ENCODE measurements at regions not wholly inside any gene's neighbourhood (a gene's known extent, or its start where the extent isn't known, plus 50 kb on each side); places are given as distances from the start of the nearest gene placed in this dataset.

- H3K27me3 ChIP-seq (ENCODE audit: insufficient read depth): peaks cover 97% of the 10 kb centered on the region
- no peaks in the 10 kb centered on the region for H3K36me3 ChIP-seq (ENCODE audit: insufficient read depth)
- H3K4me2 ChIP-seq: no peak overlapping the region
- no peaks in the 10 kb centered on the region for H3K9me2 ChIP-seq (ENCODE audit: insufficient read depth)
- DNase-seq (ENCODE audit: low spot score) (no peak), ATAC-seq (no peak)
- TF ChIP-seq ZNF462 (CRISPR knock-in tag; IDR thresholded peaks at IDR 0.05): no peak
- no peak for TF ChIP-seq EZH2 (IDR thresholded peaks at IDR 0.05; ENCODE audit: low read depth, unreplicated experiment)
- TF ChIP-seq, protein P1, sequence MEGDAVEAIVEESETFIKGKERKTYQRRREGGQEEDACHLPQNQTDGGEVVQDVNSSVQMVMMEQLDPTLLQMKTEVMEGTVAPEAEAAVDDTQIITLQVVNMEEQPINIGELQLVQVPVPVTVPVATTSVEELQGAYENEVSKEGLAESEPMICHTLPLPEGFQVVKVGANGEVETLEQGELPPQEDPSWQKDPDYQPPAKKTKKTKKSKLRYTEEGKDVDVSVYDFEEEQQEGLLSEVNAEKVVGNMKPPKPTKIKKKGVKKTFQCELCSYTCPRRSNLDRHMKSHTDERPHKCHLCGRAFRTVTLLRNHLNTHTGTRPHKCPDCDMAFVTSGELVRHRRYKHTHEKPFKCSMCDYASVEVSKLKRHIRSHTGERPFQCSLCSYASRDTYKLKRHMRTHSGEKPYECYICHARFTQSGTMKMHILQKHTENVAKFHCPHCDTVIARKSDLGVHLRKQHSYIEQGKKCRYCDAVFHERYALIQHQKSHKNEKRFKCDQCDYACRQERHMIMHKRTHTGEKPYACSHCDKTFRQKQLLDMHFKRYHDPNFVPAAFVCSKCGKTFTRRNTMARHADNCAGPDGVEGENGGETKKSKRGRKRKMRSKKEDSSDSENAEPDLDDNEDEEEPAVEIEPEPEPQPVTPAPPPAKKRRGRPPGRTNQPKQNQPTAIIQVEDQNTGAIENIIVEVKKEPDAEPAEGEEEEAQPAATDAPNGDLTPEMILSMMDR (conservative IDR thresholded peaks at IDR 0.05; ENCODE audit: low read depth in 2 of 2): no peak
- TF ChIP-seq ZNF331 (CRISPR knock-in tag; IDR thresholded peaks at IDR 0.05; ENCODE audit: low read depth): no peak
- no peak for TF ChIP-seq JUNB (IDR thresholded peaks at IDR 0.05; ENCODE audit: unreplicated experiment)
- TF ChIP-seq, protein P2, sequence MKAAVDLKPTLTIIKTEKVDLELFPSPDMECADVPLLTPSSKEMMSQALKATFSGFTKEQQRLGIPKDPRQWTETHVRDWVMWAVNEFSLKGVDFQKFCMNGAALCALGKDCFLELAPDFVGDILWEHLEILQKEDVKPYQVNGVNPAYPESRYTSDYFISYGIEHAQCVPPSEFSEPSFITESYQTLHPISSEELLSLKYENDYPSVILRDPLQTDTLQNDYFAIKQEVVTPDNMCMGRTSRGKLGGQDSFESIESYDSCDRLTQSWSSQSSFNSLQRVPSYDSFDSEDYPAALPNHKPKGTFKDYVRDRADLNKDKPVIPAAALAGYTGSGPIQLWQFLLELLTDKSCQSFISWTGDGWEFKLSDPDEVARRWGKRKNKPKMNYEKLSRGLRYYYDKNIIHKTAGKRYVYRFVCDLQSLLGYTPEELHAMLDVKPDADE (IDR thresholded peaks at IDR 0.05): no peak
- TF ChIP-seq CREB1 (CRISPR knock-in tag; IDR thresholded peaks at IDR 0.05; ENCODE audit: low read depth): no peak
- Mint-ChIP-seq H3K36me3 (ENCODE audit: low read depth) (no peaks in the 10 kb centered on the region), H3K4me3 (no peak overlapping the region), H3K27ac (no peak overlapping the region), H3K27me3 (ENCODE audit: insufficient read depth, low read depth, poor library complexity) (peaks cover 66% of the 10 kb centered on the region), H3K4me1 (peaks cover 7% of the 10 kb centered on the region; the same call in 1 of the 3 replicates), H3K9me3 (no peaks in the 10 kb centered on the region)
- H3K4me1 ChIP-seq (ENCODE audit: insufficient read depth): no peaks in the 10 kb centered on the region
- H3K79me2 ChIP-seq (replicated peaks; ENCODE audit: insufficient read depth): no peaks in the 10 kb centered on the region
- H3K4me3 ChIP-seq: no peak overlapping the region
- no peaks in the 10 kb centered on the region for H3F3A ChIP-seq (replicated peaks; ENCODE audit: low read depth)
- no peak overlapping the region for H2AFZ ChIP-seq
- peaks cover 25% of the 10 kb centered on the region; the same call in 1 of the 2 replicates for H4K20me1 ChIP-seq (replicated peaks; ENCODE audit: insufficient read depth)
- H3K27ac ChIP-seq (ENCODE audit: low read depth): no peak overlapping the region
These were observed 227.3 kb upstream of the TET2 start for GRCh38 chr4:104919406-104919805.
